Activated CD4-positive, alpha-beta T cell treated with anti-CD3 and anti-CD28 coated beads, Interleukin-2, amount 10 ng/mL, durations not matched to agents 24 days and 14 days (primary cell): ENCODE measurements at regions not wholly inside any gene's neighbourhood (a gene's known extent, or its start where the extent isn't known, plus 50 kb on each side); places are given as distances from the start of the nearest gene placed in this dataset.

ENCODE experiments used
- DNase-seq: peaks from one replicate; pipeline ENCODE4 v3.0.0; 2022
- H3K27ac Mint-ChIP-seq: one replicate; pipeline ENCODE4 v1.8.0; 2022; ENCODE audit warnings: mild to moderate bottlenecking, mixed read lengths
- H3K27me3 Mint-ChIP-seq: one replicate; pipeline ENCODE4 v1.8.0; 2022; ENCODE audit warnings: mixed read lengths
- H3K36me3 Mint-ChIP-seq: one replicate; pipeline ENCODE4 v1.8.0; 2022; ENCODE audit warnings: low read depth, mild to moderate bottlenecking, mixed read lengths
- H3K4me1 Mint-ChIP-seq: one replicate; pipeline ENCODE4 v1.8.0; 2021; ENCODE audit warnings: mixed read lengths
- H3K4me3 Mint-ChIP-seq: one replicate; pipeline ENCODE4 v1.8.0; 2022; ENCODE audit warnings: mild to moderate bottlenecking, moderate library complexity, mixed read lengths
- H3K9me3 Mint-ChIP-seq: one replicate; pipeline ENCODE4 v1.8.0; 2021; ENCODE audit warnings: mixed read lengths
- intact Hi-C: fragments of 100-400 bp; cut with micrococcal nuclease; formaldehyde crosslinking; loops from one replicate; pipeline ENCODE4 v1.15.1; 2023

DNA sequence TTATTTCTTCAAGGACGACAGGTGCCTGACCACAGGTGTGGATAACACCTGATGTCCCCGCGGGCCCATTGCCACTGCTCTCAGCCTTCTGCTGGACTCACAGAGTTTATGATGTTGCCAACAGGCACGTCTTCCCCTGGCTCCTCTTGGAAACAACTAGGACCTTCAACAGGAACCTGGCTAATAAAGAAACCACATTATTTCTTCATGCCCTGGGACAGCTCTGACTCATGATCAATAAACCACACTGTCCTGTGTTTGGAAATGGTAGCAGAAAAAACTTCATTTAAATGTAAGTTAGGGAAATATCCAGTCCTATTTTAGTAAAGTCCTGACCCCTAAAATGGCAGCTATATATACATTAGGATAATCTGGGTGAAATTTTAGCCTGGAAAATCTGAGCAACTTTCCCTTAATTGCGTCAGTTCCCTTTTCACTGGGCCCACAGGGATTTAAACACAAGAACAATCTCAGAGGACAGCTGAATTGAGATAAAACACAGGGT is 158.9 kb downstream of the VAPA start:
- no peak overlapping the region for H3K27ac Mint-ChIP-seq
- no peaks in the 10 kb centered on the region for H3K27me3 Mint-ChIP-seq
- H3K9me3 Mint-ChIP-seq = no peaks in the 10 kb centered on the region
- peaks cover 7% of the 10 kb centered on the region for H3K4me1 Mint-ChIP-seq
- intact Hi-C loops = no loop called here
- H3K36me3 Mint-ChIP-seq = no peaks in the 10 kb centered on the region
- no peak overlapping the region for H3K4me3 Mint-ChIP-seq
- no peak for DNase-seq

DNA sequence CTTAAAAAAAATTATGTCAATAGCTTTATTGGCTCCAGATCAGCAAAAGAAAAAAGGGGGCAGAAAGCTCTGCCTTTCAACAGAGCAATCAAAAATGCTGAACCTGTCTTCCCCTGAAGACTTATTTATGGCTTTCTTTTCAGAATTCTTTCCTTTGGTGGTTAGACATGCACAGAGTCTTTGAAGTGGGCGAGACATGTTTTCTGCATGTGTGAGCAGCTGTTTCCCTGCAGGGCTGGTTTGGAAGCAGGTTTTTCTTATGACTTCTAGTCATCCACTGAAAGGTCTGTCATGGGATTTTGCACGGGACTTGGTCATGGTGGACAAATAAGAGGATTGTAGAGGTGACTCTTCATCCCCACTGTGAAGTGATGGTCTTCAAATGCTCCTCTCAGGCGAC is 160.3 kb downstream of the VAPA start:
- no peak overlapping the region for H3K4me3 Mint-ChIP-seq
- no peak overlapping the region for H3K27ac Mint-ChIP-seq
- intact Hi-C loops = no loop called here
- peaks cover 2% of the 10 kb centered on the region for H3K4me1 Mint-ChIP-seq
- no peak for DNase-seq
- H3K27me3 Mint-ChIP-seq = no peaks in the 10 kb centered on the region
- no peaks in the 10 kb centered on the region for H3K9me3 Mint-ChIP-seq
- H3K36me3 Mint-ChIP-seq = no peaks in the 10 kb centered on the region

DNA sequence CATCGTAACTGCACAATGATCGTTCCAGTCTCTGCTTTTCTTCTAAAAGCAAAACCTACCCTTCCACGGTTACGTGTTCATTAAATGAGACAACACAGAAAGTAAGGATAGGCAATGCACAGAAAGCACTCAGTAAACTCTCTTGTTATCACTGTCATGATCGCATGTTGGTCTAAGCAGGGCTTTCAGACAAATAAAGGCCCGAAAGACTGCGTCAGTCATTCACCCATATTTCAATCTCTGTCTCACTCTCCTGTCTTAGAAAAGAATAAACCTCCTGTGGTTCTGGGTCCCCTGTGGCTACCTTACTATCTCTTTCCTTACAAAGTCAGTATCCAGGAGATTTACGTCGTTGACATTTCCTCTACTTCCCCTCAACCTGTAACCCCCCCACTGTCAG is 160.9 kb downstream of the VAPA start:
- H3K4me1 Mint-ChIP-seq = peaks cover 2% of the 10 kb centered on the region
- intact Hi-C loops = no loop called here

DNA sequence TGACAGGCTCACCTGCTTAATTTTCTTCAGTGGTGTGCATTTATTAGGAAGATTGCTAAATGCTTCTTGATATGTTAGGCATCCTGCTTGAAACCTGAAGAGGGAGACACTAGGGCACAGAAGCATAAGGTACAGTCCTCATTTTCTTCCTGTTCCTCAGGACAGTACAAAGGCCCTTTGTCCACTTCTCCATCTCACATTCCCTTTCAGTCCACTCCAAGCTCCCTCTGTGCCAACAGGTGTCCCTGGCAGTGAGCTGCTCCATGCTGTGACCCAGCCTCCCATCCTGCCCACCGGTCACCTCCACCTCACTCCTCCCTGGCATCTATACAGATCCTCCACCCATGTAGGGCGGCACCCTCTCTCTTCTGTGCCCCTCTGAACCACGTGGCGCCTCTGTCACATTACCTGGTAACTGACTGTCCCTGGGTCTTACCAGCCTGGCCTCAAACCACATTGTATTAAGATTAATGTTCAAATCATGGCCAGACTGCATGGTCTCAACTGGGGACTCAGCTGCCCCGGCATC is 162.8 kb downstream of the VAPA start:
- Mint-ChIP-seq H3K4me3 (no peak overlapping the region), H3K36me3 (no peaks in the 10 kb centered on the region), H3K27ac (no peak overlapping the region), H3K27me3 (no peaks in the 10 kb centered on the region), H3K9me3 (no peaks in the 10 kb centered on the region), H3K4me1 (peaks cover 2% of the 10 kb centered on the region)
- intact Hi-C loops = no loop called here
- DNase-seq = no peak

More for the DNA sequence above, 160.9 kb downstream of the VAPA start:
- Mint-ChIP-seq H3K27me3 (no peaks in the 10 kb centered on the region), H3K9me3 (no peaks in the 10 kb centered on the region), H3K36me3 (no peaks in the 10 kb centered on the region), H3K4me3 (no peak overlapping the region), H3K27ac (no peak overlapping the region)
- DNase-seq = no peak

DNA sequence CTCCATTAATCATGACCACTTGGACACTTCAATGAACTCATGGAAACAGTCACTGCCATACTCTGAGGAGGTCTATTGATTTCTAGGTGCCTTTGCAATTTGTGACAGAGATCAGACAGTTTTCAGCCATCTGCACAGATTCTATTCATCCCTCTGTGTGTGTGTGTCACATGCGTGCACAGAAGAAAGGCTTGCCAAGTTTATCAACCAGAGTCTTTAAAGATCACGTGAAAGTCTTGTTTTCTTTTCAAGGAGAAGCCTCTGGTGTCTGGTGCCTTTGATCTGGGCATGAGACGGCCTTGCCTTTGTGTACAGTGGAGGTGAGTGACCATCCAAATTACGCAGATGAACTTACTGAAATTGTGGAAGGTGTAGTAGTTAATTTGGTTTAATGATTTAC is 164.2 kb downstream of the VAPA start:
- no peak for DNase-seq
- no peaks in the 10 kb centered on the region for H3K36me3 Mint-ChIP-seq
- no peak overlapping the region for H3K4me3 Mint-ChIP-seq
- peaks cover 2% of the 10 kb centered on the region for H3K4me1 Mint-ChIP-seq
- H3K27ac Mint-ChIP-seq = no peak overlapping the region
- H3K9me3 Mint-ChIP-seq = peaks cover 4% of the 10 kb centered on the region
- intact Hi-C loops = no loop called here
- no peaks in the 10 kb centered on the region for H3K27me3 Mint-ChIP-seq

DNA sequence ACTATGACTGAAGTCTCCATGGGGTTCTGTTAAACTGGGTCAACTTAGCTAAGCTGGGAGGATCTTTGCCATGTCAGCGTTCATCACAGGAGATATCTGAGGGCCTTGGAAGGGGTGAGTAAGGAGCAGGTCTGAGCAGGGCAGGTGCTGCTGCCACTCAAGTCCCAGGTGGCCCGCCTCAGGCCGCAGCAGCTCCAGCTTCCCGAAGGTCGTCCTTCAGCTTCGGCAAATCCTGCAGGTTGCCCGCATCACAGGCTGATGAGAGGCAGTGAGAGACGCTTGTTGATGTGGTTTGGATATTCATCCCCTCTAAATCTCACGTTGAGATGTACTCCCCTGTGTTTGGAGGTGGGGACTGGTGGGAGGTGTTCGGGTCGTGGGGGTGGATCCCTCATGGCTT is 166.6 kb downstream of the VAPA start:
- intact Hi-C loops = no loop called here
- no peak overlapping the region for H3K4me3 Mint-ChIP-seq
- no peak overlapping the region for H3K27ac Mint-ChIP-seq
- H3K9me3 Mint-ChIP-seq = peaks cover 4% of the 10 kb centered on the region
- no peaks in the 10 kb centered on the region for H3K27me3 Mint-ChIP-seq
- H3K36me3 Mint-ChIP-seq = no peaks in the 10 kb centered on the region
- DNase-seq = no peak
- no peaks in the 10 kb centered on the region for H3K4me1 Mint-ChIP-seq

GRCh38 chr18:10081492-10081891 is 167.7 kb downstream of the VAPA start:
- H3K4me1 Mint-ChIP-seq = no peaks in the 10 kb centered on the region
- DNase-seq = no peak
- no peaks in the 10 kb centered on the region for H3K36me3 Mint-ChIP-seq
- H3K27ac Mint-ChIP-seq = no peak overlapping the region
- peaks cover 4% of the 10 kb centered on the region for H3K9me3 Mint-ChIP-seq
- intact Hi-C loops = no loop called here
- no peaks in the 10 kb centered on the region for H3K27me3 Mint-ChIP-seq
- H3K4me3 Mint-ChIP-seq = no peak overlapping the region

- Mint-ChIP-seq H3K36me3 (no peaks in the 10 kb centered on the region), H3K4me1 (peaks cover 6% of the 10 kb centered on the region), H3K4me3 (no peak overlapping the region), H3K27ac (no peak overlapping the region), H3K9me3 (peaks cover 4% of the 10 kb centered on the region), H3K27me3 (no peaks in the 10 kb centered on the region)
- intact Hi-C loops = no loop called here
- DNase-seq = no peak
Observed at GRCh38 chr18:10085416-10085815, 171.6 kb downstream of the VAPA start.

DNA sequence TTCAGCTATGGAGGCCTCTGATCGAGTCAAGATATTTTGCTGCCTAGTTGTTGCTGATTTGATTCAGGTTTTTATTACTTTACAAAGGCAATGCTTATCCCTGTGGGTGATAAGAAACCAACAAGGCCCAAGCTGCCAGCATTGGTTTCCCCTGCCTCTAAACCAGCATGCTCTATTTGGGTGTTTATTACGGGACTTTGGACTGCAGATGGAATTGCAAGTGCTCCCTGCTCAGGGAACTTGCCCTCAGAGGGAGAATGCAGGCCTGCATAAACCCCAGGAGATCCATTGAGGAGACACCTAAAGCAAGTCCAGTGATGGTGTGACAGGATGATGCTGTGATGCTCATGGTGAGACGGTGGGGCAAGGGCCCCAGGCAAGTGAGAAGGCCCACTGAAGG is 172.1 kb downstream of the VAPA start:
- no peak for DNase-seq
- H3K27me3 Mint-ChIP-seq = no peaks in the 10 kb centered on the region
- H3K36me3 Mint-ChIP-seq = no peaks in the 10 kb centered on the region
- no peak overlapping the region for H3K4me3 Mint-ChIP-seq
- H3K4me1 Mint-ChIP-seq = peaks cover 6% of the 10 kb centered on the region
- H3K27ac Mint-ChIP-seq = no peak overlapping the region
- intact Hi-C loops = no loop called here
- H3K9me3 Mint-ChIP-seq = peaks cover 4% of the 10 kb centered on the region

- Mint-ChIP-seq H3K27ac (no peak overlapping the region), H3K36me3 (no peaks in the 10 kb centered on the region), H3K4me1 (peaks cover 6% of the 10 kb centered on the region), H3K9me3 (peaks cover 4% of the 10 kb centered on the region), H3K4me3 (no peak overlapping the region), H3K27me3 (no peaks in the 10 kb centered on the region)
- intact Hi-C loops = no loop called here
- DNase-seq = no peak
Observed at GRCh38 chr18:10086458-10087210, 172.8 kb downstream of the VAPA start.

- H3K27me3 Mint-ChIP-seq = peaks cover 2% of the 10 kb centered on the region
- no peaks in the 10 kb centered on the region for H3K36me3 Mint-ChIP-seq
- no peak for DNase-seq
- H3K9me3 Mint-ChIP-seq = no peaks in the 10 kb centered on the region
- no peak overlapping the region for H3K27ac Mint-ChIP-seq
- H3K4me1 Mint-ChIP-seq = peaks cover 6% of the 10 kb centered on the region
- H3K4me3 Mint-ChIP-seq = no peak overlapping the region
- intact Hi-C loops = no loop called here
Observed at GRCh38 chr18:10088734-10089133, 174.9 kb downstream of the VAPA start.

DNA sequence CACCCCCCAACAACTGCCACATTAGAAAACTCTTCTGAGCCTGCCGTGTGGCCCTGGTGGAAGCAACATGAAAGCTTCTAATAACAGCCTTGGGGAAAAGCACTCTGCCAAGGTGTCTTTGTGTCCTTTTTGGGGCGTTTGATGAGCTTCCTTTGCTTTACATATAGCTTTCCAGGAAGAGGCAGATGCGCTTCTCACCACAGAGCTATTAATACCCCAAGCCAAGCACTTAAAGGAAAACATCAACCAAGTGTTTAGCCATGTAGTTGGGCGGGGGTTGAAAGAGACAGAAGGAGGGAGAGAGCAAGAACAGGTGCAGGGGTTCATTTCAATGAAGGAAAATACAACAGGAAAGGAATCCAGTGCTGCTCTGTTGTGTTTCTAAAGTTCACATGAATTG is 176.1 kb downstream of the VAPA start:
- intact Hi-C loops = no loop called here
- no peak overlapping the region for H3K4me3 Mint-ChIP-seq
- peaks cover 6% of the 10 kb centered on the region for H3K4me1 Mint-ChIP-seq
- H3K9me3 Mint-ChIP-seq = no peaks in the 10 kb centered on the region
- H3K36me3 Mint-ChIP-seq = no peaks in the 10 kb centered on the region
- peaks cover 2% of the 10 kb centered on the region for H3K27me3 Mint-ChIP-seq
- H3K27ac Mint-ChIP-seq = no peak overlapping the region
- no peak for DNase-seq

DNA sequence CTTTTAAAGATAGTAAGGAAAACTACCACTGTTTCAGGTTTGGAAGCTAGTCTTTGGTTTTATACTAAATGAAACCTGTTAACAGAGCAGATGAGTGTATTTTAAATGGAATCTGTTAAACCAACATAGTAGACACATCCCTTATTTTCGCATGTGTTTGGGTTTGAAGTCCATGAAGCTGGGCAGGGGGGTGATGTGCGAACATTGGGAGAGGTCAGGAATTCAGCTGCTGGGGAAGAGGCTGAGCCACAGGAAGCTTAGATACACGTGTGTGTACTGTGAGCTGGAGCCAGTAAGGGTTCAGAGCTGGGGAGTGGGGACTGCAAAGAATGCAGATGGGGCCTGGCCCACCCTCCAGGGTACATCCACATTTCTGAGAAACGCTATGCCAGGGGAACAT is 176.9 kb downstream of the VAPA start:
- H3K27me3 Mint-ChIP-seq = peaks cover 2% of the 10 kb centered on the region
- H3K4me3 Mint-ChIP-seq = no peak overlapping the region
- peaks cover 6% of the 10 kb centered on the region for H3K4me1 Mint-ChIP-seq
- intact Hi-C loops = no loop called here
- no peak overlapping the region for H3K27ac Mint-ChIP-seq
- no peak for DNase-seq
- H3K9me3 Mint-ChIP-seq = no peaks in the 10 kb centered on the region
- no peaks in the 10 kb centered on the region for H3K36me3 Mint-ChIP-seq

DNA sequence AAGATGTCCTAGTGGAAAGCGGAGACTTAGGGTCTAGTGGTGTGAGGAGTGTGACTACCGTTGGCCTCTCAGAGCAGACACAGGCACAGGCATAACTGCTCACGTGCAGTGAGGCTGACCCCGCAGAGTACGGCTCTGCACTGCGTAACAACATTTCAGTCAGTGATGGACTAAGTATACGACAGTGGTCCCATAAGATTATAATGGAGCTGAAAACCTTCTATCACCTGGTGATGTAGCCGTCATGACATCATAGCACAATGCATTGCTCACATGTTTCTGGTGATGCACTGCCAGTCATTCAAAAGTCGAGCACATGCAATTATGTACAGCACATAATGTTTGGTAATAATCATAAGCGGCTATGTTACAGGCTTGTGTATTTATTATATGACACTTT is 179.6 kb downstream of the VAPA start:
- Mint-ChIP-seq H3K4me1 (peaks cover 6% of the 10 kb centered on the region), H3K27ac (no peak overlapping the region), H3K9me3 (no peaks in the 10 kb centered on the region), H3K4me3 (no peak overlapping the region), H3K27me3 (peaks cover 4% of the 10 kb centered on the region), H3K36me3 (no peaks in the 10 kb centered on the region)
- intact Hi-C loops = no loop called here
- no peak for DNase-seq

DNA sequence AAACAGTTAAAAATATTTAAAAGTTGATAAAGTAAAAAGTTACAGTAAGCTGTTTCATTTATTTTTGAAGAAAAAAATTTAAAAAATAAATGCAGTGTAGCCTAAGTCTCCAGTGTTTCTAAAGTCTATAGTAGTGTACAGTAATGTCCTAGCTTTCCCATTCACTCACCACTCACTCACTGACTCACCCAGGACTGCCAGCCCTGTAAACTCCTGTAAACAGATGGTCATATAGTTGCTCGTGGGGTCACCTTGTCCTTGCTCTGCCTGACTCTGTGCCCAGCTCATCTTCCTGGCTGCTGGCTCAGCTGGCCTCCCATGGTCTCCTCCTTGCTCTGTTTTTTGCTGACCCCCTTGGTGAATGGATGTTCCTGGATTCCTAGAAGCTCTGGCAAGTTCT is 180.3 kb downstream of the VAPA start:
- Mint-ChIP-seq H3K9me3 (no peaks in the 10 kb centered on the region), H3K4me1 (peaks cover 6% of the 10 kb centered on the region), H3K27me3 (peaks cover 4% of the 10 kb centered on the region), H3K27ac (no peak overlapping the region), H3K4me3 (no peak overlapping the region), H3K36me3 (no peaks in the 10 kb centered on the region)
- intact Hi-C loops = no loop called here
- DNase-seq = no peak
